ENCODE measurements at regions not wholly inside any gene's neighbourhood (a gene's known extent, or its start where the extent isn't known, plus 50 kb on each side); places are given as distances from the start of the nearest gene placed in this dataset.

GRCh38 chr12:115755725-115756085 is 521.8 kb downstream of the MED13L start:
- Histone ChIP-seq H4K5ac (ENCODE audit: insufficient read length, low read depth, low read length) (no peak overlapping the region), H3K56ac (replicated peaks; ENCODE audit: insufficient read length, low read depth, low read length) (no peak overlapping the region), H3K36me3 (ENCODE audit: control insufficient read depth in 2 of 4, insufficient read depth in 4 of 4, low read length in 3 of 4) (no peaks in the 10 kb centered on the region), H3K23ac (ENCODE audit: insufficient read length) (no peak overlapping the region), H3K23me2 (ENCODE audit: low read depth, low read length) (no peaks in the 10 kb centered on the region), H4K20me1 (replicated peaks in 1 of 2; ENCODE audit: control insufficient read depth in 1 of 2, insufficient read depth in 2 of 2, low read length in 2 of 2) (no peaks in the 10 kb centered on the region), H2AK5ac (ENCODE audit: low read depth, low read length) (no peak overlapping the region), H2BK15ac (ENCODE audit: low read length) (no peak overlapping the region), H3K4ac (replicated peaks; ENCODE audit: insufficient read length, low read depth, low read length) (no peak overlapping the region), H3K27me3 (replicated peaks in 1 of 4; ENCODE audit: control insufficient read depth in 3 of 4, extremely low read depth in 1 of 4, insufficient read depth in 3 of 4, low read length in 3 of 4) (no peaks in the 10 kb centered on the region), H3K79me2 (ENCODE audit: control insufficient read depth in 1 of 2, insufficient read depth in 2 of 2, low read length in 2 of 2) (no peaks in the 10 kb centered on the region), H2BK12ac (ENCODE audit: low read depth, low read length) (no peak overlapping the region), H4K91ac (replicated peaks; ENCODE audit: insufficient read length, low read length) (no peak overlapping the region), H3K4me3 (ENCODE audit: extremely low read depth in 1 of 4, insufficient read depth in 2 of 4, low read depth in 3 of 4, low read length in 4 of 4) (no peak overlapping the region), H2AFZ (ENCODE audit: low read length) (no peak overlapping the region), H3K79me1 (ENCODE audit: low read depth, low read length) (no peaks in the 10 kb centered on the region), H3K27ac (ENCODE audit: low read depth, low read length) (no peak overlapping the region), H3K4me1 (replicated peaks in 1 of 4; ENCODE audit: control insufficient read depth in 3 of 4, insufficient read depth in 4 of 4, low read length in 3 of 4) (peaks cover 0 to 5% (median 0%) of the 10 kb centered on the region in 4 experiments; a peak in 1 of 7 replicates), H3K4me2 (ENCODE audit: insufficient read depth in 1 of 2, low read depth in 2 of 2, low read length in 2 of 2) (no peak overlapping the region), H2BK20ac (ENCODE audit: low read length) (no peak overlapping the region), H3K18ac (ENCODE audit: extremely low read depth, low read length) (no peak overlapping the region), H2BK120ac (replicated peaks; ENCODE audit: low read depth, low read length) (no peak overlapping the region), H3K9ac (replicated peaks in 1 of 4; ENCODE audit: extremely low read depth in 1 of 4, low read depth in 3 of 4, low read length in 3 of 4) (no peak overlapping the region), H2BK5ac (ENCODE audit: low read depth, low read length) (no peak overlapping the region), H3K9me3 (ENCODE audit: insufficient read depth in 2 of 2, low read depth in 1 of 2, low read length in 1 of 2) (no peaks in the 10 kb centered on the region), H3K14ac (ENCODE audit: insufficient read length) (no peak overlapping the region), H4K8ac (ENCODE audit: extremely low read depth, insufficient read depth, low read length) (no peak overlapping the region)
- ChIA-PET POLR2A (ENCODE audit: partially characterized antibody) (no interaction called here), CTCF (ENCODE audit: partially characterized antibody) (interaction anchor here (1.0 to 1.4 kb wide), 2 partner anchors 9 to 114 kb away, joined by 3 to 5 read pairs; no protein-coding TSS in a partner anchor)
- FAIRE-seq (no peak), DNase-seq (ENCODE audit: low read depth in 1 of 2, low spot score in 2 of 2) (no peak)
- 77% methylated on average over 3 of the region's 3 CpGs; no CpG with 5 or more reads in 1 of the 2 experiments for WGBS, 2 experiments (ENCODE audit: extremely low coverage in 1 of 2, insufficient coverage in 1 of 2, insufficient read length in 1 of 2, insufficient replicate concordance in 2 of 2, low coverage in 1 of 2, low lambda C conversion rate in 2 of 2, missing lambda C conversion rate in 1 of 2)
- no peak for TF ChIP-seq RAD21 (IDR thresholded peaks at IDR 0.05 in 1 of 2, conservative IDR thresholded peaks at IDR 0.05 in 1 of 2; ENCODE audit: low read depth in 2 of 2, low read length in 2 of 2)
- no peak for TF ChIP-seq POLR2AphosphoS5 (IDR thresholded peaks at IDR 0.05; ENCODE audit: low read depth, low read length)
- no peak for TF ChIP-seq BRCA1 (IDR thresholded peaks at IDR 0.05; ENCODE audit: low read depth, low read length)
- no peak for TF ChIP-seq TEAD4 (IDR thresholded peaks at IDR 0.05; ENCODE audit: low read depth, low read length)
- TF ChIP-seq JUND (IDR thresholded peaks at IDR 0.05; ENCODE audit: low read length), result no peak
- no peak for TF ChIP-seq SP1 (IDR thresholded peaks at IDR 0.05; ENCODE audit: low read depth, low read length)
- no peak for TF ChIP-seq SP2 (IDR thresholded peaks at IDR 0.05; ENCODE audit: low read length)
- no peak for TF ChIP-seq CHD1 (IDR thresholded peaks at IDR 0.05; ENCODE audit: low read depth, low read length)
- TF ChIP-seq BCL11A (IDR thresholded peaks at IDR 0.05; ENCODE audit: low read depth in 2 of 2, low read length in 2 of 2), result no peak
- TF ChIP-seq ASH2L (IDR thresholded peaks at IDR 0.05; ENCODE audit: low read length), result no peak
- no peak for TF ChIP-seq SIN3A (conservative IDR thresholded peaks at IDR 0.05 in 1 of 2, IDR thresholded peaks at IDR 0.05 in 1 of 2; ENCODE audit: low read depth in 1 of 2, low read length in 2 of 2)

Data from H1 (cell line).